B cell (primary cell): ENCODE measurements at regions not wholly inside any gene's neighbourhood (a gene's known extent, or its start where the extent isn't known, plus 50 kb on each side); places are given as distances from the start of the nearest gene placed in this dataset.

Experiments used
- ATAC-seq: fragments of 200-7000 bp; cut with Tn5 transposase; one replicate; pipeline ENCODE4 v1.10.0; 2021; ENCODE audit warnings: low read depth, mild to moderate bottlenecking, moderate number of reproducible peaks, moderate library complexity
- CTCF ChIA-PET: fragments of 350-600 bp; sonication (Branson Sonifier 250); formaldehyde crosslinking; loops from one replicate; lab custom pipeline; 2021; ENCODE audit warnings: antibody characterized with exemption, inconsistent platforms; lab: Charles Lee
- POLR2A ChIA-PET: fragments of 350-600 bp; sonication (Branson Sonifier 250); formaldehyde crosslinking; loops from one replicate; lab custom pipeline; 2021; ENCODE audit warnings: antibody characterized with exemption; lab: Charles Lee
- DNase-seq: peaks from one replicate; pipeline ENCODE4 v3.0.0; 2013
- H2AFZ ChIP-seq: 2 replicates; pipeline ENCODE4 v1.6.1; 2012; ENCODE audit warnings: mild to moderate bottlenecking, low read depth, low read length; ENCODE audit not compliant: insufficient read depth, poor library complexity, severe bottlenecking
- H3K27ac ChIP-seq, 2 donors: 1 replicate in 1 of 2; 2 replicates in 1 of 2; pipeline ENCODE4 v1.5.1; 2012 to 2013; ENCODE audit warnings: low read length in 2 of 2, mild to moderate bottlenecking in 2 of 2, moderate library complexity in 1 of 2
- H3K27me3 ChIP-seq, 4 experiments: fragments of 200-600 bp in 1 of 4; sonication (generic) in 1 of 4; replicated peaks in 1 of 4; 1 replicate in 2 of 4; 2 replicates in 2 of 4; pipeline versions ENCODE4 v1.6.1 to v1.7.0; 2013 to 2016; ENCODE audit warnings: low read length in 3 of 4, mild to moderate bottlenecking in 2 of 4, mixed read lengths in 1 of 4, moderate library complexity in 1 of 4; ENCODE audit not compliant: insufficient read depth in 4 of 4, control insufficient read depth in 3 of 4; ENCODE audit errors: control extremely low read depth in 1 of 4
- H3K36me3 ChIP-seq, 2 experiments: replicated peaks in 1 of 2; 1 replicate in 1 of 2; 2 replicates in 1 of 2; pipeline versions ENCODE4 v1.6.1 to v1.7.1; 2013; ENCODE audit warnings: low read length in 1 of 2; ENCODE audit not compliant: insufficient read depth in 2 of 2, control insufficient read depth in 1 of 2; ENCODE audit errors: control extremely low read depth in 1 of 2, extremely low read depth in 1 of 2
- H3K4me1 ChIP-seq, 2 donors: fragments of 200-600 bp in 1 of 2; sonication (generic) in 1 of 2; 1 replicate in 1 of 2; 2 replicates in 1 of 2; pipeline versions ENCODE4 v1.5.1 to v1.6.1; 2013 to 2017; ENCODE audit warnings: low read length in 2 of 2; ENCODE audit not compliant: control insufficient read depth in 2 of 2, insufficient read depth in 2 of 2
- H3K4me2 ChIP-seq: replicated peaks from 2 replicates; pipeline ENCODE3; 2012; ENCODE audit warnings: mild to moderate bottlenecking, low read depth, low read length; ENCODE audit not compliant: poor library complexity, severe bottlenecking
- H3K4me3 ChIP-seq, 5 experiments: fragments of 200-600 bp in 1 of 5; sonication (generic) in 1 of 5; 1 replicate in 3 of 5; 2 replicates in 2 of 5; pipeline versions ENCODE4 v1.5.1 to v1.7.0; 2011 to 2016; ENCODE audit warnings: low read length in 4 of 5, mild to moderate bottlenecking in 4 of 5, low read depth in 2 of 5, control low read depth in 1 of 5, moderate library complexity in 1 of 5; ENCODE audit not compliant: insufficient read depth in 1 of 5; ENCODE audit errors: control extremely low read depth in 1 of 5, extremely low read depth in 1 of 5
- H3K79me2 ChIP-seq: fragments of 200-600 bp; sonication (generic); one replicate; pipeline ENCODE4 v1.6.0; 2016; ENCODE audit warnings: low read length; ENCODE audit not compliant: control insufficient read depth, insufficient read depth
- H3K9ac ChIP-seq: fragments of 200-600 bp; sonication (generic); 2 replicates; pipeline ENCODE4 v1.6.1; 2017; ENCODE audit warnings: mild to moderate bottlenecking, low read length, moderate library complexity
- H3K9me3 ChIP-seq, 3 donors: one replicate each; pipeline versions ENCODE4 v1.6.1 to v1.7.1; 2013; ENCODE audit warnings: low read length in 2 of 3; ENCODE audit not compliant: control insufficient read depth in 2 of 3, insufficient read depth in 1 of 3; ENCODE audit errors: control extremely low read depth in 1 of 3
- H4K20me1 ChIP-seq: 2 replicates; pipeline ENCODE4 v1.6.0; 2012; ENCODE audit warnings: mild to moderate bottlenecking, low read length; ENCODE audit not compliant: insufficient read depth, control insufficient read depth, poor library complexity, severe bottlenecking
- H3K27ac Mint-ChIP-seq: one replicate; pipeline ENCODE4 v1.8.0; 2021; ENCODE audit warnings: mixed read lengths
- H3K27me3 Mint-ChIP-seq: one replicate; pipeline ENCODE4 v1.8.0; 2021; ENCODE audit warnings: mixed read lengths
- H3K4me1 Mint-ChIP-seq: one replicate; pipeline ENCODE4 v1.8.0; 2021; ENCODE audit warnings: mixed read lengths
- H3K4me3 Mint-ChIP-seq: one replicate; pipeline ENCODE4 v1.8.0; 2021; ENCODE audit warnings: mixed read lengths
- H3K9me3 Mint-ChIP-seq: one replicate; pipeline ENCODE4 v1.8.0; 2022; ENCODE audit warnings: mixed read lengths; ENCODE audit not compliant: insufficient read depth
- CTCF ChIP-seq: fragments of 200-600 bp; IDR thresholded peaks from one replicate; pipeline ENCODE4 v1.8.0; 2022; ENCODE audit warnings: antibody characterized with exemption, mild to moderate bottlenecking
- EZH2 ChIP-seq: IDR thresholded peaks from 2 replicates; pipeline ENCODE4 v1.6.1; 2012; ENCODE audit warnings: borderline replicate concordance, low read depth, mild to moderate bottlenecking, moderate library complexity, low read length; ENCODE audit not compliant: insufficient read depth, poor library complexity, severe bottlenecking
- WGBS: methylation state at CpG from one replicate; pipeline ENCODE4 v1.1.5; 2013; ENCODE audit warnings: missing lambda C conversion rate; ENCODE audit not compliant: insufficient coverage; 5-methylcytosine and 5-hydroxymethylcytosine counted together
- intact Hi-C: fragments of 100-400 bp; cut with micrococcal nuclease; formaldehyde crosslinking; loops from one replicate; pipeline ENCODE4 v1.10.0; 2022

GRCh38 chr2:7951001-7951400 lies 730.9 kb upstream of the ID2 start:
- ATAC-seq (no peak), DNase-seq (no peak)
- H3K27ac Mint-ChIP-seq: no peak overlapping the region
- Histone ChIP-seq H3K79me2 (no peaks in the 10 kb centered on the region), H3K27ac (no peak overlapping the region), H3K9me3 (peaks cover 0 to 6% (median 0%) of the 10 kb centered on the region in 3 donors), H4K20me1 (no peaks in the 10 kb centered on the region), H3K4me3 (no peak overlapping the region), H3K4me2 (no peak overlapping the region), H3K9ac (no peak overlapping the region), H3K4me1 (no peaks in the 10 kb centered on the region), H2AFZ (no peak overlapping the region), H3K27me3 (no peaks in the 10 kb centered on the region), H3K36me3 (no peaks in the 10 kb centered on the region)
- peaks cover 11% of the 10 kb centered on the region for H3K27me3 Mint-ChIP-seq
- H3K9me3 Mint-ChIP-seq: no peaks in the 10 kb centered on the region
- CTCF ChIA-PET: no interaction called here
- 94% methylated on average over 4 of the region's 5 CpGs for WGBS
- no peaks in the 10 kb centered on the region for H3K4me1 Mint-ChIP-seq
- no peak for TF ChIP-seq EZH2
- TF ChIP-seq CTCF: no peak
- H3K4me3 Mint-ChIP-seq: no peak overlapping the region
- POLR2A ChIA-PET: no interaction called here
- intact Hi-C loops: no loop called here

GRCh38 chr2:7951490-7951889 lies 730.4 kb upstream of the ID2 start:
- DNase-seq: no peak

More at GRCh38 chr2:7951490-7951889, 730.4 kb upstream of the ID2 start:
- Histone ChIP-seq H3K27ac (no peak overlapping the region), H3K79me2 (no peaks in the 10 kb centered on the region), H2AFZ (no peak overlapping the region), H3K4me2 (no peak overlapping the region), H4K20me1 (no peaks in the 10 kb centered on the region), H3K9ac (no peak overlapping the region), H3K4me1 (no peaks in the 10 kb centered on the region), H3K36me3 (no peaks in the 10 kb centered on the region), H3K9me3 (peaks cover 0 to 6% (median 0%) of the 10 kb centered on the region in 3 donors), H3K4me3 (no peak overlapping the region), H3K27me3 (no peaks in the 10 kb centered on the region)
- ChIA-PET POLR2A (no interaction called here), CTCF (no interaction called here)
- no peak overlapping the region for H3K27ac Mint-ChIP-seq
- no peak overlapping the region for H3K4me3 Mint-ChIP-seq
- H3K4me1 Mint-ChIP-seq: no peaks in the 10 kb centered on the region
- intact Hi-C loops: no loop called here
- no peak for ATAC-seq
- TF ChIP-seq CTCF (no peak), EZH2 (no peak)
- no CpG with 5 or more reads among the region's 1 CpG for WGBS
- peaks cover 11% of the 10 kb centered on the region for H3K27me3 Mint-ChIP-seq
- H3K9me3 Mint-ChIP-seq: no peaks in the 10 kb centered on the region
